GM19023 (cell line): ENCODE measurements at regions not wholly inside any gene's neighbourhood (a gene's known extent, or its start where the extent isn't known, plus 50 kb on each side); places are given as distances from the start of the nearest gene placed in this dataset.

Experiments
- ATAC-seq: cut with Tn5 transposase; IDR thresholded peaks from one replicate; pipeline ENCODE4 v1.9.1; 2021; ENCODE audit warnings: mild to moderate bottlenecking, moderate library complexity; ENCODE audit not compliant: unreplicated experiment

GRCh38 chr12:59093073-59093772, 172.9 kb upstream of the LRIG3 start:
- ATAC-seq: no peak

- no peak for ATAC-seq
These were observed 168.4 kb upstream of the LRIG3 start for GRCh38 chr12:59088673-59089072.

DNA sequence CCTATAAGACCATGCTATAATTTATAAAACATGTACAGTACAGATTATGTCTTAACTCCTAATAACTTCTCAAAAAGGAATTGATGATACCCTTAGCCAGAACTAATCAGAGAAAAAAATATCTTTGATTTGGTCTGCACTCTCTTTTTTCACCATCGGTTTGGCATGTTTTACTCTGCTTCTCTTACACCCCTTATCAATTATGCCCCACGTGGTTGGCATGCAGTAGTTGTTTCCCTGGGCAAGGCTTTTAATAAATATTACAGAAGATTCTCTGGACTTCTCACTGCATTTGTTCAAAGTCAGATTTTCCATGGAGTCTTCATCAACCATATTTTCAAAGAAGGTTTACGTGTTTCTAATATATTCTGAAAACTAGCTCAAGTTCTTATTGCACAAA, 167.4 kb upstream of the LRIG3 start:
- no peak for ATAC-seq

DNA sequence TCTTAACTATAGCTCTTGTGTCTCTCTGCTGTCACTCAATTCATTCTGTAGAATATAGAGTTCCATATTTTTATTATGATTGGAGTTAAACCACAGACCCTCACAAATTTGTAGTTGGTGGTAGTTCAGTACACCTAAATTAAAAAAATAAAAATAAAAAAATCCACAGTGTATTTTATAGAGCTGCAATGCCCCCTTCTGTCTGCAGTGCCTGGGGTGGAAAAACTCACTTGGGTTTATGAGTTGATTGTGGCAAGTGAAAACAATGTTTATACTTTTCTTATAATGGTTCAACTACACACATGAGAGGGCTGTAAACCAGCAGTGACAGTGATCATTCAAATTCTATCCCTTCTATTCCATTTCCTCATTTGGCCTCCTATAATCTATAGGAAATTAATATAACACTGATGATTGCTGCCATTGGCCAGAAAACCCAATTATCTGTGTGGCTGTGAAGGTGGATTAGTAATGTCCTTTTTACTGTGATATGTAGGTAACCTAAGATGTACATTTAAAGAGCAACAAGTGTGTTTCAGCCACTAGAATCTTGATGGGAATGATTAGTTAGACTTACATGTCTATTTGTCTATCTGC, 166.9 kb upstream of the LRIG3 start:
- ATAC-seq: no peak

- no peak for ATAC-seq
These were observed 165.8 kb upstream of the LRIG3 start for GRCh38 chr12:59086126-59086525.

GRCh38 chr12:59085690-59086089, 165.4 kb upstream of the LRIG3 start:
- ATAC-seq: no peak

DNA sequence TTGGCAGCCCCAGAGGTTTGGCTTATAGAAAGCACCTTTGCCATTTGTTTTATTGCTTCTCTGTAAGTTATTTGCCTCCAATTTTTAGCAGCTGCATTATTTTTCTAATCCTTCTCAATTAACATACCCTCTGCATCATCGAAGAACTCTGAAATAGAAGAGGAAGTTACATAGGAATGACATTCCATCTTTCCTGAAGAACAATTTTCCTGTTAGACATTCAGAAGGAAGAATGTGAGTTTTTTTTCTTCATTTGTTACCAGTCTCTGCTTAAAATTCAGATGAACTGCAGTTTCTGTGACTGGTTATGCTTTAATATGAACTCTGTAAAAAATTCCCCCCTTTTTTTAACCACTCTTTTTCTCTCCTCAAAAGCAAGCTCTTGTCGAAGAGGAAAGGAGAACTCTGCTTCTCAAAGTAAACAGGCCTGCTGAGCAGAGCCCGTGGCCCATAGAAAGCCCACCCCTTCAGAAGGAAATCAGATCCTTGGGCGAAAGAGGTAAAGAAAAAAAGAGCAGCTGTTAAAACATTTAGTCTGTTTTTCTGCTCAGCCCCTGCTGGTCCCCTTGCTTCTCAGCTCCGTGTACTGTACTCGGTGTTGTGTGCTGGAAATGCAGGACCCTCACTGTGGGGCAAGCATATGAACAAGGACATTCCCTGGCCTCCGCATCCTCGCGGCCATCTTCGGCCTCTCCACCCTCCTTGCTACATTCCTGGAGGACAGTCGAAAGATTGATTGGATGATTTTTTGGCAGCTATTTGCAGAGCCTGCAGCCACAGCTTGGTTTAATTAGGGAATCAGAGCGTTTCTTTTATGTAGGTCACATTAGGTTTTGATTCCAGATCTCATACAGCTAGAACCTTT, 164.4 kb upstream of the LRIG3 start:
- no peak for ATAC-seq

DNA sequence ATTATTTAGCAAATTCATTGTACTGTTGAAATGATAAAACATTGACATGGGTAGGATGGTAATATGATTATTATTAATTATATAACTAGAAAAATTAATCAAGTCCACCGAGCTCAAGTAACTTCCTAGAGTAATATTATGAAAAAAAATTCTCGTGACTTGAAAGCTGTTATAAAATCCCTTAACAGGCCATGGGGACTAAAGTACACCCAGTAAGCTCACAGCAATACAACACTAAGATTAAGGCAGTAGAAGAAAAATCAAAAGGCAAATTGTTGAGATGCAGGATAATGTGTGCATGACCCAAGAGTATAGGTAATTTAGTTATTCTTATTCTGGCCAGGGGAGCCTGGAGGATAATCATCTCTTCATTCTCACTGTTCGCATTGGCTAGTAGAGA, 162.6 kb upstream of the LRIG3 start:
- no peak for ATAC-seq

- ATAC-seq: no peak
These were observed 159.8 kb upstream of the LRIG3 start for GRCh38 chr12:59080101-59080500.

- ATAC-seq: no peak
These were observed 159.2 kb upstream of the LRIG3 start for GRCh38 chr12:59079472-59079871.

DNA sequence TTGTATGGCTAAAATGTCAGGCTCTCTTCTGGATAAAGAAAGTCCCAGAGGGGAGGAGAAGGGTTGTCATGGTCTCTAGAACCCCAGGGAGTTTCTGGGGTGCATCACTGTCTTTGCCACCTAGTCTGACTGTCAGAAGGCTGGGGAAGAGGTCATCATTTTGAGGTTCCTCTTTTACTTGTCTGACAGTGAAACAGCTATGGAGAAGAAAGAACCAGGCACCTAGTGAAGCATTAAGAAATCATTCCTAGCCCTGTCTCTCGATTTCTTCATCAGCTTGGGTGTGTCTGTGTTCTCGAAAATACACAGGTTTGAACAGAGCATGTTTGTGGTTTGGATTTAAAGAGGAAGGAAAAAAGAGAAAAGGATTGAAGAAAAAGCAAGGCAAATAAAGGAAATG, 158.7 kb upstream of the LRIG3 start:
- ATAC-seq: no peak

- no peak for ATAC-seq
These were observed 157.5 kb upstream of the LRIG3 start for GRCh38 chr12:59077575-59078426.

DNA sequence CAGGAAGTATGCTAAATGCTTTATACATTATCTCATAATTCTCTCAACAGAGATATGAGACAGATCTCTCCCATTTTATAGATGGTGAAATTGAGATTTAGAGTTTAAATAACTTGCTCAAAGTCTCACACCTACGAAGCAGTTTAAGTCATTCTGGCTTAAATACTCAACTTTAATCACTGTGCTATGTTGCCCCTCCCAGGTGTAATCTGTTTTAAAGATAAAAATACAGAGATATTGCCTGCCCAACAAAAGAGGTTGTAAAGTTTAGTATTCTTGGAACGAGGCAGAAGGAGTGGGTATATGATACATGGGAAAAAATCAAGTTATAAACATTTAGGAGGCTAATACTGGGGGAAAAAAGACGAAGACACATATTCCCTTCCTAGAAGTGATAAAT, 156.8 kb upstream of the LRIG3 start:
- no peak for ATAC-seq

DNA sequence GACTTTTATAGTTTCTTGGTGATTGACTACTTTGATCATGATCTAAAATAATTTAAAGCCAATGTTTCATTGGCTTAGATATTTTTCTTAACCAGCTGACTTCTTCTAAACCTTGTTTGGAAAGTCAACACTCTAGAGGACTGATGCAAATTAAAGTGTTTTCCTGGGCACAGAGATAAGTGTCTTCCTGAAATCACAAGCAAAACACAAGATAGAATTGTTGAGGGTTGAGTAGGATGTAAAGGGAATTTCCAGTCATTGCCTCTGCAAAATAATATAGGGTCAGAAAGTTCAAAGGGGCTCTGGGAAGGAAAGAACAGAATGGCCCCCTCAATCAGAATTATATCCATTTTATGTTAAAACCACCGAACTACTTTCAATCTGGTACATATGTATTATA, 156.3 kb upstream of the LRIG3 start:
- no peak for ATAC-seq

DNA sequence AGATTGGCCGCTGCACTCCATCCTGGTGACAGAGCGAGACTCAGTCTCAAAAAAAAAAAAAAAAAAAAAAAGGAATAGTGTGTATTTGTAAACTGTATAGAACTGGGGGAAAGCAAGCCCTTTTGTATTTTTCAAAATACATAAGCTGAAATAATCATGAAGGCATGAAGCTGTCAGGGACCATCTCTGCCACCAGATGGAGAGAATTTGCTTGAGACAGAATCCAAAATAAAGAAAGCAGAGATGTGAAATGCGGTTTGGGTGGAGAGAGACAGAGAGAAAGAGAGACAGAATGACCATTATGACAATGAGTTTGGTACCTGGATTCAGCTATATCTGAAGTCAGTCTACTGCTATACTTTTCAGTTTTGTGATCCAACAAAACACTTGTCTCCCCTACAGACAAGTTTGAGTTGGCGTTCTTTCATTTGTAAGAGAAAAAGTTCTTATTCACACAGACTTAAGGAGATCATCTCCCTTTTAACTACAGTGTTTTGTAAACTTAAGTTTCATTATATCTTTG, 155.7 kb upstream of the LRIG3 start:
- ATAC-seq: no peak

DNA sequence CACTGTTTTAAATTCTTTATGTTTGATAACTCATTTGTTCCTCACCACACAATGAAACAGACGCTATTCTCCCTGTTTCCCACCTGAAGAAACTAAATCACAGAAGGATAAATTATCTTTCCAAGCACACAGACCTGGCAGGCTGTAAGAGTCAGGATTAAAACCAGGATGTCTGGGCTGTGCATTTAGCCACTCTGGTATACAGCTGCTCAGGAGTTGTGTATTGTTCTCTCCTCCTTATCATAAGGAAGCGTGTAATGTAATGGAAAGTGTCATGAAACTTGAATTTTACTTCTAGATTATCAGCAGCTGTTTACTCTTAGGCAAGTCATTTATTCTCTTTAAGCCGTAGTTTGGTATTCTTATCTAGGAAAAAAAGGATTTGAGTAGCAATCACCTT, 154.8 kb upstream of the LRIG3 start:
- no peak for ATAC-seq

DNA sequence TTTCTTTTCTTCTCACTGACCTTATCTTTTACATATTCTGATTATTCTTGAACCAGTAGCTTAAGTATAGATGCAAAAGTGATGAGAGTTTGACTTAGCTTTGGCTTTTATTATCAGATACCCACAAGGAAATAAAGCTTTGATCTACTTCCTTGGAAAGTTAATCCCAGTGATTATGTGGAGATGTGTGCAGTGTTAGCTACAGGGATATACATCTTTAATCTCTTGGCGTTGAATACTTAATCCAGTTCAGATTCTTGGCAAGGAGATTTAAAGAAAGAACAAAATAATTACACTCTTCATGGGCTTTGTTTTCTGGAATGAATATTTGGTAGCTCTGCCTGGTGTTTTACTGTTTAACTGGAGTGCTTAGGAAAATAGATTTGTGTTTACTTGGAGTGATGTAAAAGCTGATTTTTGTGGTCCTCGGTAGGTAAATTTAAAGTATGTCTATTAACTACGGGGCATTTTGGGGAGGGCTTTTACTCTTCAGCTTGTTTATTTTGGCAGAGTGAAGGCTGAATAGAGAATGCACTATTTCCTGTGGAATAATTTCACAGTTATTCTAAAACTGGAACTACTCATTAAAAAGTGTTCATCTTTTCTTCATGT, 150.1 kb upstream of the LRIG3 start:
- ATAC-seq: no peak

DNA sequence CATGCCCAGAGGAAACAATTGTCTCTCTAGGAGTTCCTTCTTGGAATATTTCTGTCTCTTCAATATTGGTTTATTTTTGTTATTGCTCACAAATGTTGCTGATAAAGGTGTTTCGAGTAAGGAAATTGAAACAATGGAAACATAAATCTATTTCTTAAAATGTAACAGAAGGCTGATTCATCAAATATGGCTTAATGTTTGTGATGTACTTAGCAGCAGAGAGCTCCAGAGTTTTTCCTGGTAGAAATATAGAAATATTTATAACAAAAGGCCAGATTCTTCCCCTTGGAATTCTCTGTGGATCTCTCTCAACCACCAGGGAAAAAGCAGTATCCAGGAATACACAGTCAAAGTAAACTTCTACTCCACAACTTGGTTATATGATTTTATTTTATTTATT, 149.2 kb upstream of the LRIG3 start:
- ATAC-seq: no peak

DNA sequence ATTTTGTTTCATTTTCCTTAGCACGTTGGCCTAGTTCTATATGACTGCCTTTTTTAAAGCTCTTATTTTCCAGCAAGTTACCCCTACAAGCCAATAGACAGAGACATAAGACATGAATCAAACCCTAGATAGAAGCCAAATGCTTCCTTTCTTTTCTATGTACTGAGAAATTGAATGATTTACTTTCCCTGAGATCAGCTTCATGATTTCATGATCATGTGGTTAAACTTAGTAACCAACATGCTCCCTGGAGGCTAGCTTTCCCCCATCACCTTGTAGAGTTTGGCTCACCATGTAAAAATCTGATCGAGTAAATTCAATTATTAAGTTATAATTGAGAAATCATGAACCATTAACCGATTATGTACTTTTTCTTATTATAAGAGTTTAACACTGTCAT, 148.1 kb upstream of the LRIG3 start:
- no peak for ATAC-seq

DNA sequence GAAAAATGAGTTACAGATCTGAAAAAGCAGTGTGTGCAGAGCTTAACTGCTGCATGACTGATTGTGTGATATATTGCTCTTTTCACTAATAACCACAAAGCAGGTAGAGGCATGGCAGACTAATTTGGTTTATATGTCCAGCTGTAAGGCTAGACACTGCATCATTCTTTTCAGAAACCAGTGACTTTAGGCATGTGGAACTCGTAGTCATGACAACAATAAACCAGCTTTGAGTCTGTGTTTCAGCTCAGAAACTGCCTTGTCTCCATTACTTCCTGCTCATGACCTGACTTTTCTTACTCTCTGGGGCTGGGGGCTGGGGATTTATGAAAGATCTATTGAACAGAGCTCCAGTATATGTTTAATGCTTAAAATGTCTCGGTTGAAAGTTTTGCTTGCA, 146.8 kb upstream of the LRIG3 start:
- no peak for ATAC-seq
